ENCODE measurements at regions not wholly inside any gene's neighbourhood (a gene's known extent, or its start where the extent isn't known, plus 50 kb on each side); places are given as distances from the start of the nearest gene placed in this dataset.
A peak's percentile ranks its signal among the peaks of the same experiment; 100 is the strongest.

- DNase-seq, result no peak
Observed at GRCh38 chr15:62475591-62475990, 310.5 kb upstream of the C2CD4B start.

GRCh38 chr15:62476163-62476562 is 311.1 kb upstream of the C2CD4B start:
- no peak for DNase-seq

DNA sequence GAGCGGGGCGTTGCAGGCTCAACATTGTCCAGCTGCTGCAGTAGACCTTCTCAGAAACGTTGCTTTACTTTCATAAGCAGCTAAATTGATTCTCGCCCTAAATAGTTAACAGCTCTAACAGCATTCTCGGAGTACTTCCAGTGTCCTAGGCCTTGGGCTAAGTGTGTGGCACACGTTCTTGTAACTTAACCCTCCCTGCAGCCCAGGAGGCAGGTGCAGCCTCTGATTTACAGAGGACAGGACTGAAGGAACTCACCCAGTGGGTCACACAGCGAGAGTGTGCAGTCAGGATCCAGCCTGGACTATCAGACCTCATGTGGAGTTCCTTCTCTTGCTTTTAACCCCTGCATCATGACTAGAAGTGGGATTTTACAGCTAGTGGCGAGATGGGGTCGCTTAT is 312.8 kb upstream of the C2CD4B start:
- DNase-seq, result no peak

DNA sequence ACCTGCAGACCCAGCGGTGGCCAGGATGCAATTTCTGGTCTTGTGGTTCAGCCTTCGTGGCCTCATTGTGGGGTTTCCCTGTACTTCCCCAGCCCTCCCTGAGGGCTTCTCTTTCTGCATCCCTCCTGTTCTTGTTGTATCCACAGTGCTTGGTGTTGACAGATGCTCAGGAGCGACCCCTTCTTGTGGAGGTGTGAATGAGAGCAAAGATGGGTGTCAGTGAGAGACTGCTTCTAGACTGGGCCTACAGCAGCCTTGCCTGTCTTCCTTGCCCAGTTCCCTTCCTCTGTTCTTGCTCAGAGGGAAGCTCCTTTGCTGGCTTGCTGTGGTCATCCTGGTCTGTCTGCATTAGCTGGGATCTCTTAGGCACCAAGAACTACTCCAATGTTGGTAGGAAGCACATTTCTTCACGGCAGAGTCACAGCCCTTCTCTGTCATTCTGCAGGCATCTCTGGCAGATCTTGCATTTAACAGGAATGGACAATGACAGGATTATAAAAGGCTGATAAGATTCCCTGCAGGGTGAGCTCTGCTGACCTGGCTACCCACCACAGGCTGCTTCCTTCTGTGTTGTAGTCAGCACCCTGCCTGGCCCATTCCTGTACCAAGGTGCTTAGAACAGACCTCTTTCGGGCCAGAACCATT is 317.8 kb upstream of the C2CD4B start:
- DNase-seq, result peak; percentile 1

GRCh38 chr15:62483814-62484213 is 318.7 kb upstream of the C2CD4B start:
- DNase-seq, result no peak

DNA sequence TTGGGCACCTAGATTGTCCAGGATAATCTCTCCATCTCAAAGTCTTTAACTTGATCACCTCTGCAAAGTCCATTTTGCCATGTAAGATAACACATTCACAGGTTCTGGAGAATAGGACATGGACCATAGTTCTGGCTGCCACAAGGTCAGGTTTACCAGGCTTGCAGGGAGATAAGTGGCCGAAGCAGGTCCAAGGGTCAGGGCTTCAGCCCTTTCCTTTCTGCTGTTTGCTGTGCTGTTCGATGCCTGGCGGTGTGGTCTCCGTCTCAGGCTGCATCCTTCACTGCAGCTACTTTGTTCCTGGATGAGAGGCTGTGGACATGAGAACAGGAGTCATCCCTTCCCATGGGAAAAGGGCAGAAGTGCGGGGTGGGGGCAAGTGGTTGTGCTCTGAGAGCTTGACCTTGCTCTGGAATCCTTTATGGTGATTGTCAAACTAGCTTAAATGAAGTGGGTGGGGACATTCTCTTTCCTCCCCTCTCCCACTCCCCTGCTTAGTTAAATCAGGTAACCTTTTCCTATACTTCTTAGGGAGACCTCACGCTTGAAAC is 320.2 kb upstream of the C2CD4B start:
- DNase-seq, result no peak

- no peak for DNase-seq
Observed at GRCh38 chr15:62486041-62486440, 321.0 kb upstream of the C2CD4B start.

- DNase-seq, result no peak
Observed at GRCh38 chr15:62488387-62488786, 323.3 kb upstream of the C2CD4B start.

DNA sequence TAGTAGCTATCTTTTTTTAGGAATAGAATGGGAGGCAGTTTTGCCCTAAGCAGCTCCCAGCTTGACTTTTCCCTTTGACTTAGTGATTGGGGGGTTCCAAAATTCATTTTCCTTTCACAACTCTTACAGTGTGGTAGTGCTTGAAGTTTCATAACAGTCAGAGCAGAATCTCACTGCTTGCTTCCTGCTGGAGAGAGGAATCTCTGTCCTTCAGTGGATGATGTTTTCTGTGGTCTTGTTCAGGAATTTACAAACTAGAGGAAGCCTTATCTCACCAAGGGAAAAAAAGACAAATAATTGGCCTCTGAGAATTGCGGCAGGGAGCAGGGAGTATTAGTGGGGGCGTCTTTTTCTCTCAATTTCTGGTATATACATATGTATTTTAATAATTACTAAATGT is 326.6 kb upstream of the C2CD4B start:
- DNase-seq, result no peak

- no peak for DNase-seq
Observed at GRCh38 chr15:62492900-62493299, 327.8 kb upstream of the C2CD4B start.

DNA sequence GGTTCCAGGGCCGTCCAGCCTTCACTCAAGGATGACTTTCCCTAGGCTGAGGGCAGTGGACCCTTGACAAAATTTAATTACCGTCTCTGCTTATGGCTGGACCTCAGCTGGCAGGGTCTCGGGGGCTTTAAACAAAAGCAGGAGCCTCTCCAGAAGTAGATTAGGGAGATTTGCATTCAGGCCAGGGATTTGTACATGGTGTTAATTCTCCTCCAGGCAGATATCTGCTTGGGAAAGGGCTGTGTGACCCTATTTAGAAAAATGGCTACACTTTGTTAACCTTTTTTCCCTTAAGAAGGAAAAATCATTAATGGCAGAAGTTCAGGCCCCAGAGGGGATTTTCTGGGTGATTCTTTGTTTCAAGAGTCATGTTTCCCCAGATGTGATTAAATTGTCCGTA is 329.1 kb upstream of the C2CD4B start:
- no peak for DNase-seq

- no peak for DNase-seq
Observed at GRCh38 chr15:62495670-62496614, 330.9 kb upstream of the C2CD4B start.

GRCh38 chr15:62497356-62497755 is 332.3 kb upstream of the C2CD4B start:
- DNase-seq, result no peak

- DNase-seq, result no peak
Observed at GRCh38 chr15:62498278-62498677, 333.2 kb upstream of the C2CD4B start.

DNA sequence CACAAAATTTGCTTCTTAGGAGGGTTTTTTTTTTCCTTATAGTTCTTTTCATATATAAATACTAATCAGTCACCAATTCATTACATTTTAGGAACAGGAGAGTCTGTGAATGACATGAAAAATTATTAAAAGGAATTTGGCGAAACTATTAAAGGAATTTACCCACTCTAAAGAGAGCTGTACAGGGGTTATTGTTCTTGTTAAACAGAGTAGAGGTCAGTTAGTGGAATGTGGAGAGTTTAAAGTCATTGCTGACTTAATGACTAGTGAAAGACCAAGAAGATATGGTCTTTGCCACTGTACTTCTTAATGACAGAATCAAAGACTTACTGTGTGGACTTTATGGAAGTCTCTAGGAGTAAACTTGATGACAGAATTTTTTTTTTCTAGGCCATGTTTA is 333.6 kb upstream of the C2CD4B start:
- DNase-seq, result no peak

DNA sequence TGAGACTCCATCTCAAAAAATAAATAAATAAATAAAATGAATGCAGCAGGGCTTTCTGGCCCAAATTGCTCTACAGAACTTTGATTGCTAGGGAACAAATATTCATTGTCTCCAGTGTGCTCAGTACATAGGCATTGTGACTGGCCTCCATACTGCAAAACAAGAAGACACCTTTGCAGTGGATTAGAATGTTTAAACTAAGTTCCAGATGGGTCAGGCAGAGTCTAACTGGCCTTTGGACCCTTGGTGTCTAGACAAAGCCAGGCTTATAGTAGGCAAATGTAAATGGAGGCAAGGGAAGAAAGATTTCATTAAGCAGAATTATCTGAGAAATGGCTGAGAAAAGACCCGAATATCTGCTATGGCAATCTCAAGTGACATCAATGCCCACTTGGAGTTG is 335.2 kb upstream of the C2CD4B start:
- no peak for DNase-seq

- DNase-seq, result no peak
Observed at GRCh38 chr15:62502451-62502850, 337.4 kb upstream of the C2CD4B start.

- DNase-seq, result no peak
Observed at GRCh38 chr15:62503451-62503850, 338.4 kb upstream of the C2CD4B start.

- DNase-seq, result no peak
Observed at GRCh38 chr15:62505762-62506161, 340.7 kb upstream of the C2CD4B start.

DNA sequence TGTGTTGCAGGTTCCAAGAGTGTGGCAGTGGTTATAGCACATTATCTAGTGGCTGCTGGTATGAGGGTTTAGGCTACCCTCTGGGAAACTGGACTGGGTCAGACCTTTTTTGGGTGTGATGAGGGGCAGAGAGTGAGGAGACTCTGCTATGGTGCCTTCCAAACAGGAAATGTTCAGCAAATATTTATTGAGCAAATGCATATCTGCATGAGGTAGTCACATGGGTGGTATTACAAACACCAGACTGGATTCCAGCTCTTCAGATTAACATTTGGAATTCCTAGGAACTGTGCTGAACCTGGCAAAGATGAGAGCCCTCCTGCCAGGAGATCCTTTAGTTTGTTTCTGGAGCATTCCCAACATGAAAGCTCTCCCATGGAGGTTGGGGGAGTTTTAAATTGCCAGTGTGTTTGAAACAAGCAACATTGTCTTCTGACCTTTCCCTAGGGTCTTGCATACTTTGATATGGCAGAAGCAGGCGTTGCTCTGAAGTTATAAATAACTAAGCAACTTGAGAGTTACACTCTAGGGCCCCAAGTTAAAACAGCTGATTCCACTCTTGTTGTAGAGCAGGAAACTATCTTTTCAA is 341.2 kb upstream of the C2CD4B start:
- no peak for DNase-seq

GRCh38 chr15:62509395-62509958 is 344.4 kb upstream of the C2CD4B start:
- no peak for DNase-seq

- DNase-seq, result no peak
Observed at GRCh38 chr15:62510791-62511190, 345.7 kb upstream of the C2CD4B start.

DNA sequence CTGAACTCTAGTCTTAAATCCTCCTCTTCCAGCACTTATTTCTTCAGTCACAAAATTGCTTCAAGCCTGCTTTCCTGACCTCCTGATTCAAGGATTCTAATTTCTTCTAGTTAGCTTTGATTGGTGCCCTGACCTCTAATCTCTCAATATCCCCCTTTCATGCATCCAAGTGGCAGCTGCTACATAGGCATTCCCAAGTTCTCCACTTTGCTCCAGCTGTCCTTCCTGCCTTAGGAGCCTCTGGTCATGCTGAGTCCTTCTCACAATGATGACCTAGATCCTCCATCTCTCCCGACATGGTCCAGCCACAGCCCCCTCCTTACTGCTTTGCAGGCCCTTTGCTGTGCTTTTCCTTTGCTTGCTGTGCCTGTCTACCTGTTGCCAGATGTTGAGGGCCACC is 347.8 kb upstream of the C2CD4B start:
- no peak for DNase-seq

Measured in CD4-positive, alpha-beta T cell treated with Interleukin-10 for 1 hour (primary cell).